Loucy (cell line): ENCODE measurements at regions not wholly inside any gene's neighbourhood (a gene's known extent, or its start where the extent isn't known, plus 50 kb on each side); places are given as distances from the start of the nearest gene placed in this dataset.

Experiments used
- H2AFZ ChIP-seq: fragments of 200-600 bp; sonication (generic); 2 replicates; pipeline ENCODE4 v1.6.0; 2016; ENCODE audit warnings: antibody characterized with exemption, mild to moderate bottlenecking, low read length, moderate library complexity
- H3F3A ChIP-seq: fragments of 200-600 bp; 2 replicates; pipeline ENCODE4 v1.6.0; 2016; ENCODE audit warnings: antibody characterized with exemption, low read depth, mild to moderate bottlenecking
- H3K27me3 ChIP-seq: fragments of 200-600 bp; sonication (generic); 2 replicates; pipeline ENCODE4 v1.6.1; 2014; ENCODE audit warnings: low read length, mild to moderate bottlenecking; ENCODE audit not compliant: insufficient read depth, poor library complexity, severe bottlenecking
- H3K36me3 ChIP-seq: fragments of 200-600 bp; sonication (generic); 2 replicates; pipeline ENCODE4 v1.6.1; 2016; ENCODE audit warnings: low read length; ENCODE audit not compliant: insufficient read depth
- H3K4me1 ChIP-seq: fragments of 200-600 bp; sonication (generic); 2 replicates; pipeline ENCODE4 v1.5.1; 2014; ENCODE audit warnings: low read length, mild to moderate bottlenecking; ENCODE audit not compliant: insufficient read depth, poor library complexity, severe bottlenecking
- H3K4me2 ChIP-seq: fragments of 200-600 bp; sonication (generic); 2 replicates; pipeline ENCODE4 v1.6.0; 2014; ENCODE audit warnings: antibody characterized with exemption, low read length, low read depth, mild to moderate bottlenecking; ENCODE audit not compliant: poor library complexity, severe bottlenecking
- H3K4me3 ChIP-seq: fragments of 200-600 bp; sonication (generic); 2 replicates; pipeline ENCODE4 v1.5.1; 2014; ENCODE audit warnings: low read length, mild to moderate bottlenecking, mixed read lengths; ENCODE audit not compliant: poor library complexity, severe bottlenecking
- H3K79me2 ChIP-seq: fragments of 200-600 bp; sonication (generic); 2 replicates; pipeline ENCODE4 v1.6.1; 2014; ENCODE audit warnings: low read length; ENCODE audit not compliant: insufficient read depth
- H3K9ac ChIP-seq: fragments of 200-600 bp; sonication (generic); 2 replicates; pipeline ENCODE4 v1.6.0; 2014; ENCODE audit warnings: mild to moderate bottlenecking, low read depth, low read length, moderate library complexity; ENCODE audit not compliant: poor library complexity, severe bottlenecking
- H3K9me2 ChIP-seq: fragments of 200-600 bp; sonication (generic); replicated peaks from 2 replicates; pipeline ENCODE4 v1.6.1; 2016; ENCODE audit warnings: low read depth, low read length, mixed read lengths
- H3K9me3 ChIP-seq: fragments of 200-600 bp; sonication (generic); 2 replicates; pipeline ENCODE4 v1.6.1; 2014; ENCODE audit warnings: mild to moderate bottlenecking, antibody characterized with exemption, low read length, low read depth; ENCODE audit not compliant: insufficient read depth
- H4K20me1 ChIP-seq: fragments of 200-600 bp; sonication (generic); 2 replicates; pipeline ENCODE4 v1.6.0; 2014; ENCODE audit warnings: antibody characterized with exemption, low read length, mild to moderate bottlenecking; ENCODE audit not compliant: insufficient read depth, poor library complexity, severe bottlenecking
- CTCF ChIP-seq: fragments of 200-600 bp; sonication (generic); conservative IDR thresholded peaks from 2 replicates; pipeline ENCODE4 v1.5.1; 2014; ENCODE audit warnings: mild to moderate bottlenecking, antibody characterized with exemption, low read length
- EZH2phosphoT487 ChIP-seq: fragments of 200-600 bp; IDR thresholded peaks from 2 replicates; pipeline ENCODE4 v1.6.1; 2018; ENCODE audit warnings: antibody characterized with exemption, mild to moderate bottlenecking, moderate library complexity, borderline replicate concordance

GRCh38 chr21:38960251-38960650 is 154.5 kb downstream of the ETS2 start:
- no peaks in the 10 kb centered on the region for H3K36me3 ChIP-seq
- no peak overlapping the region for H3K4me2 ChIP-seq
- H3K9me2 ChIP-seq = no peaks in the 10 kb centered on the region
- no peak overlapping the region for H3K9ac ChIP-seq
- TF ChIP-seq EZH2phosphoT487 = no peak
- no peak for TF ChIP-seq CTCF
- H4K20me1 ChIP-seq = no peaks in the 10 kb centered on the region
- no peak overlapping the region for H2AFZ ChIP-seq
- no peaks in the 10 kb centered on the region for H3K9me3 ChIP-seq
- peaks cover 19% of the 10 kb centered on the region for H3K4me1 ChIP-seq
- no peaks in the 10 kb centered on the region for H3K27me3 ChIP-seq
- H3K4me3 ChIP-seq = no peak overlapping the region
- H3F3A ChIP-seq = no peaks in the 10 kb centered on the region
- H3K79me2 ChIP-seq = no peaks in the 10 kb centered on the region

GRCh38 chr21:38959692-38960061 is 153.9 kb downstream of the ETS2 start:
- Histone ChIP-seq H2AFZ (no peak overlapping the region), H4K20me1 (no peaks in the 10 kb centered on the region), H3K9me2 (no peaks in the 10 kb centered on the region), H3K36me3 (no peaks in the 10 kb centered on the region), H3K4me3 (no peak overlapping the region), H3K79me2 (no peaks in the 10 kb centered on the region), H3K9me3 (no peaks in the 10 kb centered on the region), H3K4me2 (no peak overlapping the region), H3K27me3 (no peaks in the 10 kb centered on the region), H3K9ac (no peak overlapping the region), H3F3A (no peaks in the 10 kb centered on the region), H3K4me1 (peaks cover 22% of the 10 kb centered on the region)
- TF ChIP-seq EZH2phosphoT487 (no peak), CTCF (no peak)

- Histone ChIP-seq H3K9me2 (no peaks in the 10 kb centered on the region), H3K4me2 (no peak overlapping the region), H4K20me1 (no peaks in the 10 kb centered on the region), H3F3A (no peaks in the 10 kb centered on the region), H3K36me3 (no peaks in the 10 kb centered on the region), H3K9me3 (no peaks in the 10 kb centered on the region), H3K9ac (no peak overlapping the region), H2AFZ (no peak overlapping the region), H3K27me3 (no peaks in the 10 kb centered on the region), H3K4me1 (peaks cover 22% of the 10 kb centered on the region), H3K79me2 (no peaks in the 10 kb centered on the region), H3K4me3 (no peak overlapping the region)
- TF ChIP-seq EZH2phosphoT487 = no peak
- no peak for TF ChIP-seq CTCF
Measured at GRCh38 chr21:38958940-38959691, 153.4 kb downstream of the ETS2 start.
